ENCODE measurements at regions not wholly inside any gene's neighbourhood (a gene's known extent, or its start where the extent isn't known, plus 50 kb on each side); places are given as distances from the start of the nearest gene placed in this dataset.
"Not testable (repeated sequence)": the region's sequence is repeated elsewhere in the genome, so short reads cannot be mapped to it uniquely, and the experiment has no call there.

DNA sequence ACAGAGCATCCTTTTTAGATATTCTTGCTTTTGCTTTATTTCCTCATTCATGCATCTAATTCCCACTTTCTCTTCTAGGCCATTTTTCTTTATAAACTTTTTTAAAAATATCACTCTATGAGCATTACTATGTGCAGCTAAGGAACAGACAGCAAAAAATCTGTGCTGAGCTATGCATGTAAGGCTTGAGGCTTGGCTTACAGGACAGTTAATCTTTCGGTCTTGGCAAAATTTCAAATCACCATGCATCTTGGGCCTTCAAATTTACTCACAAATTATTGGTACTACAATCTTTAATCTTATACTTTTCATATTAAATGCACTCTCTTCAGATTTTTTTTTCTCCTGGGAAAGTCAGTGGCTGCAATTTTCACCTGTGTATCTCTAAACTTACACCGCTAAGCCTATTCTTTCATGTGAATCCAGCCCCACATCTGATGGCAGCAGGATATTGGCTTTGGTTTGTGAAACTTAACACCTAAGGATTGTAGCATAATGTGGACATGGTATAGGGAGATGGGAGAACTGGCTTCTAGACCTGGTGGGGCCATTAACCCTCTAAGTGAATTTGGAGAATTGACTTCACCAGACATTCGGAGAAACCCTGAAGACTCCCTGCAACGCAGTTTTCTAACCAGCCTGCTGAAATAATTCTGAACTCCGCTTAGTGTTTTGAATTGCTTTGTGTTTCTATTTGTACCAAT, 278.3 kb downstream of the SPRY1 start:
- CTCF ChIA-PET: no interaction called here
- ATAC-seq (no peak), DNase-seq (no peak)
- no peaks in the 10 kb centered on the region for H3K27me3 ChIP-seq (ENCODE audit: control insufficient read depth in 2 of 2, insufficient read depth in 2 of 2, low read length in 2 of 2)
- intact Hi-C loops (cut with micrococcal nuclease): no loop called here
- H3K4me3 ChIP-seq (ENCODE audit: low read length): no peak overlapping the region
- peaks cover 0 to 3% (median 0%) of the 10 kb centered on the region in 11 donors for H3K9me3 Mint-ChIP-seq
- H3K27me3 Mint-ChIP-seq: peaks cover 0 to 66% (median 0%) of the 10 kb centered on the region in 5 donors
- H3K4me3 Mint-ChIP-seq: no peak overlapping the region
- no peaks in the 10 kb centered on the region for H3K4me1 ChIP-seq (ENCODE audit: control insufficient read depth in 2 of 2, insufficient read depth in 2 of 2, low read length in 2 of 2)
- no peak overlapping the region for H3K27ac Mint-ChIP-seq
- peaks cover 0 to 1% (median 0%) of the 10 kb centered on the region in 5 donors for H3K36me3 Mint-ChIP-seq
- peaks cover 0 to 26% (median 6%) of the 10 kb centered on the region in 7 donors for H3K4me1 Mint-ChIP-seq
- H3K36me3 ChIP-seq (ENCODE audit: control insufficient read depth in 2 of 3, insufficient read depth in 3 of 3, low read length in 3 of 3): no peaks in the 10 kb centered on the region
- POLR2A ChIA-PET: no interaction called here
- H3K9me3 ChIP-seq (ENCODE audit: control insufficient read depth in 2 of 3, low read length in 3 of 3): no peaks in the 10 kb centered on the region
- no peak overlapping the region for H3K27ac ChIP-seq (ENCODE audit: low read depth, low read length)

DNA sequence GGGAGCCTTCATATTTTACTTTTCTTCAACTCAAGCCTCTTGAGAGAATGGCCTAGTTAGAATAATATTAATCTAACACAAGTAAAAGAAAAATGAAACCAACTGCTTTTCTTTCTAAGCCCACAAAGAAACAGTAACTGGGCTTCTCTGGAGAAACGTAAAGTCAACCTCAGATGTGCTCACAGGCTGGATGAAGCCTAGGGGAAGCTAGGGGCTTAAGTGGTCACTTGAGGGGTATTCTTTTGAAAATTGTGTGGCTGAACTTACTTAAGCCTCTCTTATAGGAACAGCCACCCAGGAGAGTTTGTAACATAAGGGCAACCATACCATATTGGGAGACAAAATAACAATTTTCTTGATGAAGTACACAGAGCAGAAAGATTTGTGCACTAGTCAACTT, 279.0 kb downstream of the SPRY1 start:
- DNase-seq: no peak
- ChIA-PET POLR2A (interaction anchor here (0.7 kb wide), 1 partner anchor 279 kb away, joined by 3 read pairs; the partner anchor contains the start of gene SPRY1), CTCF (no interaction called here)
- Mint-ChIP-seq H3K27ac (no peak overlapping the region), H3K27me3 (peaks cover 0 to 63% (median 0%) of the 10 kb centered on the region in 5 donors), H3K4me3 (no peak overlapping the region), H3K9me3 (peaks cover 0 to 2% (median 0%) of the 10 kb centered on the region in 11 donors), H3K36me3 (peaks cover 0 to 1% (median 0%) of the 10 kb centered on the region in 5 donors), H3K4me1 (peaks cover 0 to 26% (median 6%) of the 10 kb centered on the region in 7 donors)
- Histone ChIP-seq H3K9me3 (ENCODE audit: control insufficient read depth in 2 of 3, low read length in 3 of 3) (no peaks in the 10 kb centered on the region), H3K4me1 (ENCODE audit: control insufficient read depth in 2 of 2, insufficient read depth in 2 of 2, low read length in 2 of 2) (no peaks in the 10 kb centered on the region), H3K36me3 (ENCODE audit: control insufficient read depth in 2 of 3, insufficient read depth in 3 of 3, low read length in 3 of 3) (no peaks in the 10 kb centered on the region), H3K27ac (ENCODE audit: low read depth, low read length) (no peak overlapping the region), H3K27me3 (ENCODE audit: control insufficient read depth in 2 of 2, insufficient read depth in 2 of 2, low read length in 2 of 2) (no peaks in the 10 kb centered on the region), H3K4me3 (ENCODE audit: low read length) (no peak overlapping the region)
- intact Hi-C loops (cut with micrococcal nuclease): no loop called here
- no peak for ATAC-seq

DNA sequence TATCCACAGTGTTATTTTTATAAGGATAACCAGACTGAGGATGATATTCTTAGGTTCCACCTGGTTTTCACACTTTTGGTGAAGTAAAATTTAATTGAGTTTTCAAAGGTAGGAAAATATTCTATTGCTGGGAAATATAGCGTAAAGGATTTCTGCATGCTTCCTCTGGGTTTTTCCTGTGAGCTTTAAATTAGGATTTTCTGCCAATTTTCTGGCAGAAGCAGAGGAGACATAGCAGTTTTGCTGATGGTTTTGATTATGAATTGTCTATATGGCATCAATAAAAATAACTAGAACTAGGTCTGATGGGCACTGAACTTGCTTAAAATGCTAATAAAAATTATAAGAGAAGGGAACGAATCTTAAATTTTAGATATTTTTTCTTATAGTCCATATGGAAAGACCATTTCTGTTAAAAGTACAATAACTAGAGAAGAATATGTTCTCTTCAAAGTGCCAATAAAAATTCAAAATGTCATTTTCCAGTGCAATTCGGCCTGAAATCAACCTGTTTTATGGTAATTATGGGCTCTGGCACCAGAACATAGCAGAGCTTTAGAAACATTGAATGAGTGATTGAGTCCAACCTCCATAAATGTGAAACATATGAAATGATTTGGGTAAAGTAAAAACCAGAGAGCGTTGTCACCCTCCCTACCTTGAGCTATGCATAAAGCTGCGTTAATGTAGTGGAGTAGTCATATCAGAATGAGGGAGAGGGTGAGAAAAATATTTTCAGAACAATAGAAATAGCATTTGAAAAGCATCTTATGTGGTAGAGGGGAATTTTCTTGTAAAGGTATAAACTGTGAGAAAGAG, 279.7 kb downstream of the SPRY1 start:
- Histone ChIP-seq H3K4me1 (ENCODE audit: control insufficient read depth in 2 of 2, insufficient read depth in 2 of 2, low read length in 2 of 2) (no peaks in the 10 kb centered on the region), H3K27me3 (ENCODE audit: control insufficient read depth in 2 of 2, insufficient read depth in 2 of 2, low read length in 2 of 2) (no peaks in the 10 kb centered on the region), H3K4me3 (ENCODE audit: low read length) (no peak overlapping the region), H3K36me3 (ENCODE audit: control insufficient read depth in 2 of 3, insufficient read depth in 3 of 3, low read length in 3 of 3) (no peaks in the 10 kb centered on the region), H3K9me3 (ENCODE audit: control insufficient read depth in 2 of 3, low read length in 3 of 3) (no peaks in the 10 kb centered on the region), H3K27ac (ENCODE audit: low read depth, low read length) (no peak overlapping the region)
- peaks cover 0 to 61% (median 0%) of the 10 kb centered on the region in 5 donors for H3K27me3 Mint-ChIP-seq
- ChIA-PET POLR2A (interaction anchor here (0.7 kb wide), 1 partner anchor 279 kb away, joined by 3 read pairs; the partner anchor contains the start of gene SPRY1), CTCF (no interaction called here)
- H3K36me3 Mint-ChIP-seq: peaks cover 0 to 1% (median 0%) of the 10 kb centered on the region in 5 donors
- no peak overlapping the region for H3K4me3 Mint-ChIP-seq
- intact Hi-C loops (cut with micrococcal nuclease): no loop called here
- peaks cover 0 to 1% (median 0%) of the 10 kb centered on the region in 11 donors for H3K9me3 Mint-ChIP-seq
- DNase-seq (no peak), ATAC-seq (no peak)
- H3K4me1 Mint-ChIP-seq: peaks cover 0 to 24% (median 6%) of the 10 kb centered on the region in 7 donors
- no peak overlapping the region for H3K27ac Mint-ChIP-seq

DNA sequence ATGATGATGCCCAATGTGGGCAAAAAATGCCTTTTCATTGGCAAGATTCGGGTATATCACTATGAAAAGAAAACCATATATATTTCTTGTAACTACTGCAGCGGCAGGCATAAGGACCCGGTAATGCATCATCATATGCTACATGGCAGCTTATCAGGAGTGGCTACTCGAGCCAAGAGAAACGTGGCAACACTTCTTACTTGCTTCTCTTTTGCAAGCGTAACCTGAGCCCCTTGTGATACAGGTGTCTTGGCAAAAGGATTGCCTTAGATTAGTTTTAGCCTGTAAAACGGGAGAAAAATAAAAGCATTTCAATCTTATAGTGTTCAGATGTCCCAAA, 280.3 kb downstream of the SPRY1 start:
- no peak for ATAC-seq
- Histone ChIP-seq H3K9me3 (ENCODE audit: control insufficient read depth in 2 of 3, low read length in 3 of 3) (no peaks in the 10 kb centered on the region), H3K4me3 (ENCODE audit: low read length) (no peak overlapping the region), H3K27ac (ENCODE audit: low read depth, low read length) (no peak overlapping the region), H3K36me3 (ENCODE audit: control insufficient read depth in 2 of 3, insufficient read depth in 3 of 3, low read length in 3 of 3) (no peaks in the 10 kb centered on the region), H3K4me1 (ENCODE audit: control insufficient read depth in 2 of 2, insufficient read depth in 2 of 2, low read length in 2 of 2) (no peaks in the 10 kb centered on the region), H3K27me3 (ENCODE audit: control insufficient read depth in 2 of 2, insufficient read depth in 2 of 2, low read length in 2 of 2) (no peaks in the 10 kb centered on the region)
- no peaks in the 10 kb centered on the region for H3K9me3 Mint-ChIP-seq
- DNase-seq: no peak
- H3K4me3 Mint-ChIP-seq: no peak overlapping the region
- peaks cover 0 to 1% (median 0%) of the 10 kb centered on the region in 5 donors for H3K36me3 Mint-ChIP-seq
- ChIA-PET POLR2A (no interaction called here), CTCF (no interaction called here)
- H3K27me3 Mint-ChIP-seq: peaks cover 0 to 57% (median 0%) of the 10 kb centered on the region in 5 donors
- no peak overlapping the region for H3K27ac Mint-ChIP-seq
- intact Hi-C loops (cut with micrococcal nuclease): no loop called here
- peaks cover 0 to 18% (median under 1%) of the 10 kb centered on the region in 7 donors for H3K4me1 Mint-ChIP-seq

DNA sequence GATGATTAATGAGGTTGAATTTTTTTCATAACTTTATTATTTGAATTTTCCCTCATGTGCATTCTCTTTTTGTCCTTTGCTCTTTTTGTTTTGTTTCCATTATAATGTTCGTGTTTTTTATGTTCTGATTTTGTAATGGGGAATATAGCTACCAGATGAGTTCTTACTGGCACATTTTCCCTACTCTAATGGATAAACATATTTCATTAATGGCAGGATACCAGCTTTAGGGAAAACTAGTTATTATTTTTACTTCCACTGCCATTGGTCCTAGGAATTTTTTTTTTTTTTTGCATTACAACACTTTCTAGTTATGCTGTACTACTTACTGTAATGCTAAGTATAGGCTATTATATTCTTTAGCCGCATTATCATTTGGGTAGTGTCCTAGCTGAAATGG, 286.3 kb downstream of the SPRY1 start:
- CTCF ChIA-PET: no interaction called here
- Mint-ChIP-seq H3K9me3 (peaks cover 0 to 26% (median 8%) of the 10 kb centered on the region in 11 donors), H3K27me3 (peaks cover 0 to 23% (median 6%) of the 10 kb centered on the region in 5 donors), H3K4me1 (no peaks in the 10 kb centered on the region), H3K27ac (no peak overlapping the region), H3K4me3 (no peak overlapping the region), H3K36me3 (no peaks in the 10 kb centered on the region)
- Histone ChIP-seq H3K27ac (ENCODE audit: low read depth, low read length) (no peak overlapping the region), H3K4me3 (ENCODE audit: low read length) (no peak overlapping the region), H3K36me3 (ENCODE audit: control insufficient read depth in 2 of 3, insufficient read depth in 3 of 3, low read length in 3 of 3) (no peaks in the 10 kb centered on the region), H3K4me1 (ENCODE audit: control insufficient read depth in 2 of 2, insufficient read depth in 2 of 2, low read length in 2 of 2) (no peaks in the 10 kb centered on the region), H3K27me3 (ENCODE audit: control insufficient read depth in 2 of 2, insufficient read depth in 2 of 2, low read length in 2 of 2) (no peaks in the 10 kb centered on the region), H3K9me3 (ENCODE audit: control insufficient read depth in 2 of 3, low read length in 3 of 3) (no peaks in the 10 kb centered on the region)
- DNase-seq (no peak), ATAC-seq (no peak)
- intact Hi-C loops (cut with micrococcal nuclease): no loop called here
- POLR2A ChIA-PET: no interaction called here

DNA sequence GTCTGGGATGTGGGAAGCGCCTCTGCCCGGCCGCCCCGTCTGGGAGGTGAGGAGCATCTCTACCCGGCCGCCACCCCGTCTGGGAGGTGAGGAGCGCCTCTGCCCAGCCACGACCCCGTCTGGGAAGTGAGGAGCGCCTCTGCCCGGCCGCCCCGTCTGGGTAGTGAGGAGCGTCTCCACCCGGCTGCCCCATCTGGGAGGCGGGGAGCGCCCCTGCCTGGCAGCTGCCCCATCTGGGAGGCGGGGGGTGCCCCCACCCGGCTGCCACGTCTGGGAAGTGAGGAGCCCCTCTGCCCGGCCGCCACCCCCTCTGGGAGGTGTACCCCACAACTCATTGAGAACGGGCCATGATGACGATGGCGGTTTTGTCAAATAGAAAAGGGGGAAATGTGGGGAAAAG, 288.3 kb downstream of the SPRY1 start:
- H3K27me3 ChIP-seq (ENCODE audit: control insufficient read depth in 2 of 2, insufficient read depth in 2 of 2, low read length in 2 of 2); H3K4me1 ChIP-seq (ENCODE audit: control insufficient read depth in 2 of 2, insufficient read depth in 2 of 2, low read length in 2 of 2); intact Hi-C loops (cut with micrococcal nuclease); POLR2A ChIA-PET; H3K27ac Mint-ChIP-seq; H3K4me3 ChIP-seq (ENCODE audit: low read length); H3K4me1 Mint-ChIP-seq; H3K4me3 Mint-ChIP-seq; DNase-seq; H3K9me3 ChIP-seq (ENCODE audit: control insufficient read depth in 2 of 3, low read length in 3 of 3); ATAC-seq; H3K27ac ChIP-seq (ENCODE audit: low read depth, low read length); CTCF ChIA-PET; H3K36me3 ChIP-seq (ENCODE audit: control insufficient read depth in 2 of 3, insufficient read depth in 3 of 3, low read length in 3 of 3); H3K27me3 Mint-ChIP-seq; H3K36me3 Mint-ChIP-seq: not testable (repeated sequence)
- H3K9me3 Mint-ChIP-seq: peaks cover 4 to 46% (median 13%) of the 10 kb centered on the region in 11 donors

Data from naive thymus-derived CD4-positive, alpha-beta T cell (primary cell).